Coronary artery (tissue), 2 donors: ENCODE measurements at regions not wholly inside any gene's neighbourhood (a gene's known extent, or its start where the extent isn't known, plus 50 kb on each side); places are given as distances from the start of the nearest gene placed in this dataset.
"Not testable (repeated sequence)": the region's sequence is repeated elsewhere in the genome, so short reads cannot be mapped to it uniquely, and the experiment has no call there.

ENCODE experiments used
- DNase-seq: peaks from one replicate; pipeline ENCODE4 v3.0.0-alpha.2; 2017; ENCODE audit warnings: low spot score
- H3K27ac ChIP-seq, 2 donors: fragments of 200-600 bp; sonication (generic); one replicate each; pipeline ENCODE4 v1.5.1; 2016 to 2019
- H3K4me3 ChIP-seq: fragments of 200-600 bp; sonication (generic); 2 replicates; pipeline ENCODE4 v1.5.1; 2016; ENCODE audit warnings: mild to moderate bottlenecking, moderate library complexity
- TF ChIP-seq, protein P1 (sequence below): fragments of 200-600 bp; sonication (generic); IDR thresholded peaks from one replicate; pipeline ENCODE4 v1.5.1; 2019; ENCODE audit warnings: antibody characterized with exemption

DNA sequence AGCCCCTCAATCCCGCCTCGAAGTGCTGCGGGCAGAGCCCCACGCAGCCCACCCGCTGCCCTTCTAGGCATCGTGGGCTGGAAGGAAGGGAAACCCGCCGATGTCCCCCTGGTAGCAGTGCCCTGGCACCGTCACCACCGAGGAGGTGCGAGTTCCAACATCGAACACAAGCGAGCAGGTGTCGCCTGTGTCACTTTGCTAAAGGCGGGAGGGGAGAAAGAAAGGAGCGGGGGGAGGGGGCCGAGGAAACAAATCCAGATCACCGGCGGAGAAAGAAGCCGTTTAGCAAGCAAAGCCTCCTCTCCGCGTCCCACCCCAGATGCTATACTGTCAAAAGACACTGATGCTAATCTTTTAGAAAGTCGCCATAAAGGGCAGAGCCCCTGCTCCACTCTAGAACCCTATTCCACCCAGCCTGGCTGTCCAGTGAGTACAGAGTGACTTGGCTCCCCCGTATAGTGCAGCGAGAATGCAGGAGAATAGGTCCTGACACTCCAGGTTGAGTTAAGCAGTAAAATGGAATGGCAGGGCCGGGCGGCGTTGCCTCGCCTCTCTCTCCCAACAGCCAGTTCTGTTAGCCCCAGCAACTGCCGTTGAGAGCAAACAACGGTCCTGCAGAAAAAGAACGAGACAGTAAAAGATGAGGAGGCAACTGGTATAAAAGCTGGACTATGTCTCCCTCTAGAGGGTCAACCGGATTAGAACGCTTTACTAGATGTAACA is 67.9 kb upstream of the USP15 start:
- H3K4me3 ChIP-seq = peak overlapping the region; percentile 68
- H3K27ac ChIP-seq = no peak overlapping the region
- DNase-seq = no peak
- TF ChIP-seq, protein P1, sequence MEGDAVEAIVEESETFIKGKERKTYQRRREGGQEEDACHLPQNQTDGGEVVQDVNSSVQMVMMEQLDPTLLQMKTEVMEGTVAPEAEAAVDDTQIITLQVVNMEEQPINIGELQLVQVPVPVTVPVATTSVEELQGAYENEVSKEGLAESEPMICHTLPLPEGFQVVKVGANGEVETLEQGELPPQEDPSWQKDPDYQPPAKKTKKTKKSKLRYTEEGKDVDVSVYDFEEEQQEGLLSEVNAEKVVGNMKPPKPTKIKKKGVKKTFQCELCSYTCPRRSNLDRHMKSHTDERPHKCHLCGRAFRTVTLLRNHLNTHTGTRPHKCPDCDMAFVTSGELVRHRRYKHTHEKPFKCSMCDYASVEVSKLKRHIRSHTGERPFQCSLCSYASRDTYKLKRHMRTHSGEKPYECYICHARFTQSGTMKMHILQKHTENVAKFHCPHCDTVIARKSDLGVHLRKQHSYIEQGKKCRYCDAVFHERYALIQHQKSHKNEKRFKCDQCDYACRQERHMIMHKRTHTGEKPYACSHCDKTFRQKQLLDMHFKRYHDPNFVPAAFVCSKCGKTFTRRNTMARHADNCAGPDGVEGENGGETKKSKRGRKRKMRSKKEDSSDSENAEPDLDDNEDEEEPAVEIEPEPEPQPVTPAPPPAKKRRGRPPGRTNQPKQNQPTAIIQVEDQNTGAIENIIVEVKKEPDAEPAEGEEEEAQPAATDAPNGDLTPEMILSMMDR = peak; percentile 18

DNA sequence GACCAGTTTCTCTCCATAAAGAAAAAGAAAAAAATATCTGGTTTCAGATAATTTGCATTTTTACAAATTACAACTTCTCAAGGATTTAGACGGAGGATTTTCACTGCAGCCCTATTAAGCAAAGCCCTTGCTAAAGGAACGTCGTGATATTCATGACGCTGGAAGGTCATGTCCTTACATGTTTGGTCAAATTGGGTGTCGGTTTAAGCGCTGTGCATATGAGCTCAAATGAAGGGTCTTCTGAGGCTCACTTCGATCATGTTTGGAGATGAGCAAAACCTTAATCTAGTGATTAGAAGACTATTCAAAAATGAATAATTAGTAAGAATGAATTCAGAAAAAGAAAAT is 67.3 kb upstream of the USP15 start:
- Histone ChIP-seq H3K4me3 (peak overlapping the region; percentile 68), H3K27ac (no peak overlapping the region)
- no peak for DNase-seq
- TF ChIP-seq, protein P1 = no peak

DNA sequence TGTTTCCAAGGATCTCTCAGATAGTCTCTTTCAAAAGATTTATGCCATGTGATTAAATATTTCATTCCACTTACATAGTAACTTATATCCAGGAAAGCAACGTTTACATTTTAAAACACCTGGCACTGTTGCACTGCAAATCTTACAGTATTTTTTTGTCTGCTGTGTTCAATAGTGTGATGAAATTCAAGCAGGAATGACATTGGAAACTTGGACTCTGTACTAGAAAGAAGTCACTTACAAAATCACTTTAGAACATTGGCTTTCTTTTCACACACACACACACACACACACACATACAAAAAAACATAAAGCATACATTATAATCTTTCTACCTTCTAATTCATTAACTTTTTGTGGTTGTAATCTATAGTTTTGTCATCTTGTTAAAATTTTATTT is 66.2 kb upstream of the USP15 start:
- no peak overlapping the region for H3K4me3 ChIP-seq
- DNase-seq = no peak
- H3K27ac ChIP-seq = no peak overlapping the region
- TF ChIP-seq, protein P1 = no peak

- TF ChIP-seq, protein P1 = no peak
- no peak for DNase-seq
- no peak overlapping the region for H3K4me3 ChIP-seq
- no peak overlapping the region for H3K27ac ChIP-seq
Measured at GRCh38 chr12:62194616-62195015, 65.6 kb upstream of the USP15 start.

- Histone ChIP-seq H3K27ac (no peak overlapping the region), H3K4me3 (no peak overlapping the region)
- TF ChIP-seq, protein P1 = no peak
- no peak for DNase-seq
Measured at GRCh38 chr12:62196146-62196545, 64.1 kb upstream of the USP15 start.

- H3K27ac ChIP-seq, H3K4me3 ChIP-seq, DNase-seq: not testable (repeated sequence)
Measured at GRCh38 chr12:62202861-62203260, 57.3 kb upstream of the USP15 start.

GRCh38 chr12:62205346-62205745 is 54.9 kb upstream of the USP15 start:
- no peak overlapping the region for H3K27ac ChIP-seq
- DNase-seq = no peak
- no peak overlapping the region for H3K4me3 ChIP-seq
- TF ChIP-seq, protein P1 = no peak
